ENCODE measurements at regions not wholly inside any gene's neighbourhood (a gene's known extent, or its start where the extent isn't known, plus 50 kb on each side); places are given as distances from the start of the nearest gene placed in this dataset.
"Not testable (repeated sequence)": the region's sequence is repeated elsewhere in the genome, so short reads cannot be mapped to it uniquely, and the experiment has no call there.

- not testable (repeated sequence) for H3K9me3 ChIP-seq (ENCODE audit: control insufficient read depth in 2 of 2, low read length in 2 of 2); H3K4me3 ChIP-seq (ENCODE audit: low read length in 2 of 2); H3K9ac ChIP-seq (ENCODE audit: low read depth in 1 of 2, low read length in 2 of 2); H3K36me3 ChIP-seq (ENCODE audit: control insufficient read depth in 2 of 2, insufficient read depth in 2 of 2, low read length in 2 of 2); H3K27ac ChIP-seq (ENCODE audit: low read depth in 2 of 2, low read length in 2 of 2); H3K27me3 ChIP-seq (ENCODE audit: control insufficient read depth in 2 of 2, insufficient read depth in 2 of 2, low read length in 2 of 2); H3K4me1 ChIP-seq (ENCODE audit: control insufficient read depth in 2 of 2, insufficient read depth in 2 of 2, low read length in 2 of 2)
Measured at GRCh38 chr14:105981517-105982302, 455.3 kb downstream of the TMEM121 start.

GRCh38 chr14:105982664-105983063, 456.3 kb downstream of the TMEM121 start:
- Histone ChIP-seq H3K4me1 (ENCODE audit: control insufficient read depth in 2 of 2, insufficient read depth in 2 of 2, low read length in 2 of 2) (no peaks in the 10 kb centered on the region), H3K36me3 (ENCODE audit: control insufficient read depth in 2 of 2, insufficient read depth in 2 of 2, low read length in 2 of 2) (no peaks in the 10 kb centered on the region), H3K27ac (ENCODE audit: low read depth in 2 of 2, low read length in 2 of 2) (no peak overlapping the region), H3K27me3 (ENCODE audit: control insufficient read depth in 2 of 2, insufficient read depth in 2 of 2, low read length in 2 of 2) (no peaks in the 10 kb centered on the region), H3K9ac (ENCODE audit: low read depth in 1 of 2, low read length in 2 of 2) (no peak overlapping the region), H3K9me3 (ENCODE audit: control insufficient read depth in 2 of 2, low read length in 2 of 2) (no peaks in the 10 kb centered on the region), H3K4me3 (ENCODE audit: low read length in 2 of 2) (no peak overlapping the region)

GRCh38 chr14:105986894-105987284, 460.5 kb downstream of the TMEM121 start:
- H3K9me3 ChIP-seq (ENCODE audit: control insufficient read depth in 2 of 2, low read length in 2 of 2): no peaks in the 10 kb centered on the region
- no peaks in the 10 kb centered on the region for H3K4me1 ChIP-seq (ENCODE audit: control insufficient read depth in 2 of 2, insufficient read depth in 2 of 2, low read length in 2 of 2)
- no peaks in the 10 kb centered on the region for H3K36me3 ChIP-seq (ENCODE audit: control insufficient read depth in 2 of 2, insufficient read depth in 2 of 2, low read length in 2 of 2)
- H3K4me3 ChIP-seq (ENCODE audit: low read length in 2 of 2): no peak overlapping the region
- H3K9ac ChIP-seq (ENCODE audit: low read depth in 1 of 2, low read length in 2 of 2): no peak overlapping the region
- no peak overlapping the region for H3K27ac ChIP-seq (ENCODE audit: low read depth in 2 of 2, low read length in 2 of 2)
- H3K27me3 ChIP-seq (ENCODE audit: control insufficient read depth in 2 of 2, insufficient read depth in 2 of 2, low read length in 2 of 2): no peaks in the 10 kb centered on the region

GRCh38 chr14:105987563-105987962, 461.2 kb downstream of the TMEM121 start:
- no peaks in the 10 kb centered on the region for H3K9me3 ChIP-seq (ENCODE audit: control insufficient read depth in 2 of 2, low read length in 2 of 2)
- H3K4me1 ChIP-seq (ENCODE audit: control insufficient read depth in 2 of 2, insufficient read depth in 2 of 2, low read length in 2 of 2): no peaks in the 10 kb centered on the region
- no peak overlapping the region for H3K27ac ChIP-seq (ENCODE audit: low read depth in 2 of 2, low read length in 2 of 2)
- H3K4me3 ChIP-seq (ENCODE audit: low read length in 2 of 2): no peak overlapping the region
- H3K9ac ChIP-seq (ENCODE audit: low read depth in 1 of 2, low read length in 2 of 2): no peak overlapping the region
- H3K27me3 ChIP-seq (ENCODE audit: control insufficient read depth in 2 of 2, insufficient read depth in 2 of 2, low read length in 2 of 2): no peaks in the 10 kb centered on the region
- H3K36me3 ChIP-seq (ENCODE audit: control insufficient read depth in 2 of 2, insufficient read depth in 2 of 2, low read length in 2 of 2): no peaks in the 10 kb centered on the region

GRCh38 chr14:105989566-105990302, 463.4 kb downstream of the TMEM121 start:
- H3K4me3 ChIP-seq (ENCODE audit: low read length in 2 of 2): no peak overlapping the region
- no peaks in the 10 kb centered on the region for H3K4me1 ChIP-seq (ENCODE audit: control insufficient read depth in 2 of 2, insufficient read depth in 2 of 2, low read length in 2 of 2)
- no peak overlapping the region for H3K27ac ChIP-seq (ENCODE audit: low read depth in 2 of 2, low read length in 2 of 2)
- no peaks in the 10 kb centered on the region for H3K27me3 ChIP-seq (ENCODE audit: control insufficient read depth in 2 of 2, insufficient read depth in 2 of 2, low read length in 2 of 2)
- no peaks in the 10 kb centered on the region for H3K36me3 ChIP-seq (ENCODE audit: control insufficient read depth in 2 of 2, insufficient read depth in 2 of 2, low read length in 2 of 2)
- no peaks in the 10 kb centered on the region for H3K9me3 ChIP-seq (ENCODE audit: control insufficient read depth in 2 of 2, low read length in 2 of 2)
- H3K9ac ChIP-seq (ENCODE audit: low read depth in 1 of 2, low read length in 2 of 2): no peak overlapping the region

GRCh38 chr14:105991677-105992076, 465.3 kb downstream of the TMEM121 start:
- not testable (repeated sequence) for H3K36me3 ChIP-seq (ENCODE audit: control insufficient read depth in 2 of 2, insufficient read depth in 2 of 2, low read length in 2 of 2); H3K4me3 ChIP-seq (ENCODE audit: low read length in 2 of 2)

GRCh38 chr14:105993814-105994213, 467.4 kb downstream of the TMEM121 start:
- H3K36me3 ChIP-seq (ENCODE audit: control insufficient read depth in 2 of 2, insufficient read depth in 2 of 2, low read length in 2 of 2): no peaks in the 10 kb centered on the region
- H3K4me1 ChIP-seq (ENCODE audit: control insufficient read depth in 2 of 2, insufficient read depth in 2 of 2, low read length in 2 of 2): no peaks in the 10 kb centered on the region
- no peak overlapping the region for H3K27ac ChIP-seq (ENCODE audit: low read depth in 2 of 2, low read length in 2 of 2)
- H3K9me3 ChIP-seq (ENCODE audit: control insufficient read depth in 2 of 2, low read length in 2 of 2): no peaks in the 10 kb centered on the region
- H3K27me3 ChIP-seq (ENCODE audit: control insufficient read depth in 2 of 2, insufficient read depth in 2 of 2, low read length in 2 of 2): no peaks in the 10 kb centered on the region
- H3K4me3 ChIP-seq (ENCODE audit: low read length in 2 of 2): no peak overlapping the region
- no peak overlapping the region for H3K9ac ChIP-seq (ENCODE audit: low read depth in 1 of 2, low read length in 2 of 2)

More at GRCh38 chr14:105991677-105992076, 465.3 kb downstream of the TMEM121 start:
- H3K9ac ChIP-seq (ENCODE audit: low read depth in 1 of 2, low read length in 2 of 2); H3K27ac ChIP-seq (ENCODE audit: low read depth in 2 of 2, low read length in 2 of 2); H3K9me3 ChIP-seq (ENCODE audit: control insufficient read depth in 2 of 2, low read length in 2 of 2); H3K27me3 ChIP-seq (ENCODE audit: control insufficient read depth in 2 of 2, insufficient read depth in 2 of 2, low read length in 2 of 2); H3K4me1 ChIP-seq (ENCODE audit: control insufficient read depth in 2 of 2, insufficient read depth in 2 of 2, low read length in 2 of 2): not testable (repeated sequence)

- H3K36me3 ChIP-seq (ENCODE audit: control insufficient read depth in 2 of 2, insufficient read depth in 2 of 2, low read length in 2 of 2); H3K4me1 ChIP-seq (ENCODE audit: control insufficient read depth in 2 of 2, insufficient read depth in 2 of 2, low read length in 2 of 2); H3K4me3 ChIP-seq (ENCODE audit: low read length in 2 of 2); H3K9ac ChIP-seq (ENCODE audit: low read depth in 1 of 2, low read length in 2 of 2); H3K27ac ChIP-seq (ENCODE audit: low read depth in 2 of 2, low read length in 2 of 2); H3K27me3 ChIP-seq (ENCODE audit: control insufficient read depth in 2 of 2, insufficient read depth in 2 of 2, low read length in 2 of 2); H3K9me3 ChIP-seq (ENCODE audit: control insufficient read depth in 2 of 2, low read length in 2 of 2): not testable (repeated sequence)
Measured at GRCh38 chr14:105995011-105995710, 468.8 kb downstream of the TMEM121 start.

- H3K27ac ChIP-seq (ENCODE audit: low read depth in 2 of 2, low read length in 2 of 2); H3K4me1 ChIP-seq (ENCODE audit: control insufficient read depth in 2 of 2, insufficient read depth in 2 of 2, low read length in 2 of 2); H3K36me3 ChIP-seq (ENCODE audit: control insufficient read depth in 2 of 2, insufficient read depth in 2 of 2, low read length in 2 of 2); H3K4me3 ChIP-seq (ENCODE audit: low read length in 2 of 2); H3K9ac ChIP-seq (ENCODE audit: low read depth in 1 of 2, low read length in 2 of 2); H3K27me3 ChIP-seq (ENCODE audit: control insufficient read depth in 2 of 2, insufficient read depth in 2 of 2, low read length in 2 of 2); H3K9me3 ChIP-seq (ENCODE audit: control insufficient read depth in 2 of 2, low read length in 2 of 2): not testable (repeated sequence)
Measured at GRCh38 chr14:105998597-105998996, 472.2 kb downstream of the TMEM121 start.

- Histone ChIP-seq H3K4me3 (ENCODE audit: low read length in 2 of 2) (no peak overlapping the region), H3K9ac (ENCODE audit: low read depth in 1 of 2, low read length in 2 of 2) (no peak overlapping the region), H3K9me3 (ENCODE audit: control insufficient read depth in 2 of 2, low read length in 2 of 2) (no peaks in the 10 kb centered on the region), H3K4me1 (ENCODE audit: control insufficient read depth in 2 of 2, insufficient read depth in 2 of 2, low read length in 2 of 2) (no peaks in the 10 kb centered on the region), H3K36me3 (ENCODE audit: control insufficient read depth in 2 of 2, insufficient read depth in 2 of 2, low read length in 2 of 2) (no peaks in the 10 kb centered on the region), H3K27me3 (ENCODE audit: control insufficient read depth in 2 of 2, insufficient read depth in 2 of 2, low read length in 2 of 2) (no peaks in the 10 kb centered on the region), H3K27ac (ENCODE audit: low read depth in 2 of 2, low read length in 2 of 2) (no peak overlapping the region)
Measured at GRCh38 chr14:105999361-106000028, 473.1 kb downstream of the TMEM121 start.
